ENCODE measurements at regions not wholly inside any gene's neighbourhood (a gene's known extent, or its start where the extent isn't known, plus 50 kb on each side); places are given as distances from the start of the nearest gene placed in this dataset.

GRCh38 chr4:166481055-166481454 lies 608.0 kb downstream of the TLL1 start:
- no peak for TF ChIP-seq CTCF (IDR thresholded peaks at IDR 0.05)
- TF ChIP-seq POLR2A (IDR thresholded peaks at IDR 0.05) = no peak
